SK-N-SH treated with all-trans-retinoic acid at 6 μM for 48 hours (cell line): ENCODE measurements at regions not wholly inside any gene's neighbourhood (a gene's known extent, or its start where the extent isn't known, plus 50 kb on each side); places are given as distances from the start of the nearest gene placed in this dataset.

ENCODE experiments used
- ATAC-seq: fragments of 200-7000 bp; cut with Tn5 transposase; 3 replicates; pipeline ENCODE4 v1.9.1; 2020; ENCODE audit warnings: mild to moderate bottlenecking, moderate library complexity
- ARNTL ChIP-seq: fragments of 450-650 bp; formaldehyde crosslinking; IDR thresholded peaks from 2 replicates; pipeline ENCODE4 v1.5.0; 2020; ENCODE audit warnings: low read depth, mild to moderate bottlenecking, moderate library complexity, borderline replicate concordance
- BACH2 ChIP-seq: fragments of 250-450 bp; sonication (Bioruptor Pico); IDR thresholded peaks from 2 replicates; pipeline ENCODE4 v1.9.0; 2021; ENCODE audit warnings: mild to moderate bottlenecking, borderline replicate concordance
- ESRRG ChIP-seq: fragments of 250-450 bp; sonication (Bioruptor Pico); IDR thresholded peaks from 2 replicates; pipeline ENCODE4 v1.6.1; 2021; ENCODE audit warnings: mild to moderate bottlenecking
- GLIS3 ChIP-seq: fragments of 250-450 bp; sonication (Bioruptor Pico); IDR thresholded peaks from 2 replicates; pipeline ENCODE4 v1.5.0; 2020; ENCODE audit warnings: mild to moderate bottlenecking, moderate library complexity
- ISL1 ChIP-seq: fragments of 250-450 bp; sonication (Bioruptor Pico); IDR thresholded peaks from 2 replicates; pipeline ENCODE4 v2.1.2; 2022; ENCODE audit warnings: mild to moderate bottlenecking, moderate library complexity
- OSR1 ChIP-seq: fragments of 250-450 bp; sonication (Bioruptor Pico); IDR thresholded peaks from 2 replicates; pipeline ENCODE4 v1.8.0; 2022; ENCODE audit warnings: moderate library complexity, mild to moderate bottlenecking, inconsistent platforms
- PPARA ChIP-seq: fragments of 250-450 bp; sonication (Bioruptor Pico); IDR thresholded peaks from 2 replicates; pipeline ENCODE4 v1.5.0; 2020; ENCODE audit warnings: mild to moderate bottlenecking, borderline replicate concordance
- RARB ChIP-seq: fragments of 250-450 bp; sonication (Bioruptor Pico); IDR thresholded peaks from 2 replicates; pipeline ENCODE4 v1.8.0; 2021; ENCODE audit warnings: mild to moderate bottlenecking, moderate library complexity
- SNAI2 ChIP-seq: fragments of 250-450 bp; sonication (Bioruptor Pico); IDR thresholded peaks from 2 replicates; pipeline ENCODE4 v1.5.0; 2020; ENCODE audit warnings: mild to moderate bottlenecking, moderate library complexity
- TCF4 ChIP-seq: fragments of 250-450 bp; sonication (Bioruptor Pico); IDR thresholded peaks from 2 replicates; pipeline ENCODE4 v1.8.0; 2021; ENCODE audit warnings: mild to moderate bottlenecking, moderate library complexity, borderline replicate concordance
- TOX ChIP-seq: fragments of 250-450 bp; sonication (Bioruptor Pico); IDR thresholded peaks from 2 replicates; pipeline ENCODE4 v1.8.0; 2021; ENCODE audit warnings: mild to moderate bottlenecking, moderate library complexity, borderline replicate concordance
- ZC3H10 ChIP-seq: fragments of 250-450 bp; sonication (Bioruptor Pico); IDR thresholded peaks from 2 replicates; pipeline ENCODE4 v1.5.1; 2021; ENCODE audit warnings: mild to moderate bottlenecking, moderate library complexity
- ZFP3 ChIP-seq: fragments of 250-450 bp; sonication (Bioruptor Pico); IDR thresholded peaks from 2 replicates; pipeline ENCODE4 v1.5.0; 2020; ENCODE audit warnings: mild to moderate bottlenecking, moderate library complexity
- ZFP30 ChIP-seq: fragments of 450-650 bp; formaldehyde crosslinking; IDR thresholded peaks from 2 replicates; pipeline ENCODE4 v1.5.0; 2022; ENCODE audit warnings: mild to moderate bottlenecking, moderate library complexity
- ZNF565 ChIP-seq: fragments of 450-650 bp; formaldehyde crosslinking; conservative IDR thresholded peaks from 2 replicates; pipeline ENCODE4 v1.5.0; 2020; ENCODE audit warnings: low read depth, mild to moderate bottlenecking, moderate library complexity
- ZNF70 ChIP-seq: fragments of 450-650 bp; formaldehyde crosslinking; IDR thresholded peaks from 2 replicates; pipeline ENCODE4 v1.5.0; 2020; ENCODE audit warnings: mild to moderate bottlenecking, moderate library complexity
- ZNF8 ChIP-seq: fragments of 450-650 bp; formaldehyde crosslinking; IDR thresholded peaks from 2 replicates; pipeline ENCODE4 v1.5.0; 2020; ENCODE audit warnings: mild to moderate bottlenecking, moderate library complexity
- TF ChIP-seq, protein P1 (sequence below): fragments of 250-450 bp; sonication (Bioruptor Pico); IDR thresholded peaks from 2 replicates; pipeline ENCODE4 v1.5.0; 2020; ENCODE audit warnings: mild to moderate bottlenecking, moderate library complexity
- TF ChIP-seq, protein P2 (sequence below): fragments of 250-450 bp; sonication (Bioruptor Pico); IDR thresholded peaks from 2 replicates; pipeline ENCODE4 v1.5.1; 2020; ENCODE audit warnings: low read depth, mild to moderate bottlenecking, moderate library complexity
- TF ChIP-seq, protein P3 (sequence below): fragments of 250-450 bp; sonication (Bioruptor Pico); IDR thresholded peaks from 2 replicates; pipeline ENCODE4 v1.8.0; 2020; ENCODE audit warnings: mild to moderate bottlenecking, moderate library complexity, borderline replicate concordance
- TF ChIP-seq, protein P4 (sequence below): fragments of 250-450 bp; sonication (Bioruptor Pico); IDR thresholded peaks from 2 replicates; pipeline ENCODE4 v1.8.0; 2021; ENCODE audit warnings: low read depth, mild to moderate bottlenecking, moderate library complexity, borderline replicate concordance

DNA sequence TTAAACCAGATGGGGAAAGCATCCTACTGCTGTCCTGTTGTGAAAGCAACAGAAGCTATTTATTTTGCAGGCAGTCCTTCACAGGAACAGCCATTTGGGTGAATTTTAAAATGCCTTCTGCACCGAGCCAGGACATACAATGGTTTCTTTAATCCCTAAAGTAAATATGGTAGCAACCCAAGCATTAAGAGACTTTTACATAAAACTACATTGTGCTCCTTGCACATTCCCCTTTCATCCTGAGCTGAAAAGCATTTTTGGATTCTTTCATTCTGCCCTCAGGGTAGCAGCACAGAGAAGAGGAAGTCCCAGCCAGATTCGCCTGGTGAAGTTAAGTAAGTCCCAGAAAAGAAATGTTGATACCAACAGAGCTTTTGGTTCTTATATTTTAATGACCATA is 84.0 kb upstream of the FAM3C start (continued):
- TF ChIP-seq, protein P1, sequence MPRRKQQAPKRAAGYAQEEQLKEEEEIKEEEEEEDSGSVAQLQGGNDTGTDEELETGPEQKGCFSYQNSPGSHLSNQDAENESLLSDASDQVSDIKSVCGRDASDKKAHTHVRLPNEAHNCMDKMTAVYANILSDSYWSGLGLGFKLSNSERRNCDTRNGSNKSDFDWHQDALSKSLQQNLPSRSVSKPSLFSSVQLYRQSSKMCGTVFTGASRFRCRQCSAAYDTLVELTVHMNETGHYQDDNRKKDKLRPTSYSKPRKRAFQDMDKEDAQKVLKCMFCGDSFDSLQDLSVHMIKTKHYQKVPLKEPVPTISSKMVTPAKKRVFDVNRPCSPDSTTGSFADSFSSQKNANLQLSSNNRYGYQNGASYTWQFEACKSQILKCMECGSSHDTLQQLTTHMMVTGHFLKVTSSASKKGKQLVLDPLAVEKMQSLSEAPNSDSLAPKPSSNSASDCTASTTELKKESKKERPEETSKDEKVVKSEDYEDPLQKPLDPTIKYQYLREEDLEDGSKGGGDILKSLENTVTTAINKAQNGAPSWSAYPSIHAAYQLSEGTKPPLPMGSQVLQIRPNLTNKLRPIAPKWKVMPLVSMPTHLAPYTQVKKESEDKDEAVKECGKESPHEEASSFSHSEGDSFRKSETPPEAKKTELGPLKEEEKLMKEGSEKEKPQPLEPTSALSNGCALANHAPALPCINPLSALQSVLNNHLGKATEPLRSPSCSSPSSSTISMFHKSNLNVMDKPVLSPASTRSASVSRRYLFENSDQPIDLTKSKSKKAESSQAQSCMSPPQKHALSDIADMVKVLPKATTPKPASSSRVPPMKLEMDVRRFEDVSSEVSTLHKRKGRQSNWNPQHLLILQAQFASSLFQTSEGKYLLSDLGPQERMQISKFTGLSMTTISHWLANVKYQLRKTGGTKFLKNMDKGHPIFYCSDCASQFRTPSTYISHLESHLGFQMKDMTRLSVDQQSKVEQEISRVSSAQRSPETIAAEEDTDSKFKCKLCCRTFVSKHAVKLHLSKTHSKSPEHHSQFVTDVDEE = no peak
- TF ChIP-seq ESRRG (CRISPR knock-in tag) (no peak), OSR1 (CRISPR knock-in tag) (no peak), ISL1 (CRISPR knock-in tag) (no peak), GLIS3 (no peak)
- TF ChIP-seq, protein P2, sequence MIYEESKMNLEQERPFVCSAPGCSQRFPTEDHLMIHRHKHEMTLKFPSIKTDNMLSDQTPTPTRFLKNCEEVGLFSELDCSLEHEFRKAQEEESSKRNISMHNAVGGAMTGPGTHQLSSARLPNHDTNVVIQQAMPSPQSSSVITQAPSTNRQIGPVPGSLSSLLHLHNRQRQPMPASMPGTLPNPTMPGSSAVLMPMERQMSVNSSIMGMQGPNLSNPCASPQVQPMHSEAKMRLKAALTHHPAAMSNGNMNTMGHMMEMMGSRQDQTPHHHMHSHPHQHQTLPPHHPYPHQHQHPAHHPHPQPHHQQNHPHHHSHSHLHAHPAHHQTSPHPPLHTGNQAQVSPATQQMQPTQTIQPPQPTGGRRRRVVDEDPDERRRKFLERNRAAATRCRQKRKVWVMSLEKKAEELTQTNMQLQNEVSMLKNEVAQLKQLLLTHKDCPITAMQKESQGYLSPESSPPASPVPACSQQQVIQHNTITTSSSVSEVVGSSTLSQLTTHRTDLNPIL (CRISPR knock-in tag) = no peak
- TF ChIP-seq, all 23 proteins: peak for 0

DNA sequence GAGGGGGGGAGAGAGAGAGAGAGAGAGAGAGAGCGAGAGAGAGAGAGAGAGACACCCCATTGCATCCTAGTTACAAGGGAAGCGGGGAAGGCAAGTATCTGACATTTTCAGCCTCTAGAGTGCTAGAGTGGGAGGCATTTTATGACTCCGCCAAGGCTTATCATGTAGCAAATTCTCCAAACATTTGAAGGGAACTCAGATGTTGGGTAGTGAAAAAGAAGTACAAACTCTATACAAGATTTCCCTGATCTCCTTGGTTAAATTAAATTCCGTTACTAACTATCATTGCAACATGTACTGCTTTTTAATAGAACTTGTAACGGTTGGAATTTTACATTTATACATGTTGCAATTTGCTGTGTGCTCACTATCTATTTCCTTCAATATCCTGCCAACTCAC is 83.4 kb upstream of the FAM3C start:
- ATAC-seq = no peak
- TF ChIP-seq ARNTL = no peak
- TF ChIP-seq GLIS3 = no peak
- no peak for TF ChIP-seq ZNF565 (CRISPR knock-in tag)
- TF ChIP-seq, protein P3, sequence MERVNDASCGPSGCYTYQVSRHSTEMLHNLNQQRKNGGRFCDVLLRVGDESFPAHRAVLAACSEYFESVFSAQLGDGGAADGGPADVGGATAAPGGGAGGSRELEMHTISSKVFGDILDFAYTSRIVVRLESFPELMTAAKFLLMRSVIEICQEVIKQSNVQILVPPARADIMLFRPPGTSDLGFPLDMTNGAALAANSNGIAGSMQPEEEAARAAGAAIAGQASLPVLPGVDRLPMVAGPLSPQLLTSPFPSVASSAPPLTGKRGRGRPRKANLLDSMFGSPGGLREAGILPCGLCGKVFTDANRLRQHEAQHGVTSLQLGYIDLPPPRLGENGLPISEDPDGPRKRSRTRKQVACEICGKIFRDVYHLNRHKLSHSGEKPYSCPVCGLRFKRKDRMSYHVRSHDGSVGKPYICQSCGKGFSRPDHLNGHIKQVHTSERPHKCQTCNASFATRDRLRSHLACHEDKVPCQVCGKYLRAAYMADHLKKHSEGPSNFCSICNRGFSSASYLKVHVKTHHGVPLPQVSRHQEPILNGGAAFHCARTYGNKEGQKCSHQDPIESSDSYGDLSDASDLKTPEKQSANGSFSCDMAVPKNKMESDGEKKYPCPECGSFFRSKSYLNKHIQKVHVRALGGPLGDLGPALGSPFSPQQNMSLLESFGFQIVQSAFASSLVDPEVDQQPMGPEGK (CRISPR knock-in tag) = no peak
- TF ChIP-seq ZNF70 (CRISPR knock-in tag) = no peak
- TF ChIP-seq RARB (CRISPR knock-in tag) = no peak
- TF ChIP-seq, protein P4, sequence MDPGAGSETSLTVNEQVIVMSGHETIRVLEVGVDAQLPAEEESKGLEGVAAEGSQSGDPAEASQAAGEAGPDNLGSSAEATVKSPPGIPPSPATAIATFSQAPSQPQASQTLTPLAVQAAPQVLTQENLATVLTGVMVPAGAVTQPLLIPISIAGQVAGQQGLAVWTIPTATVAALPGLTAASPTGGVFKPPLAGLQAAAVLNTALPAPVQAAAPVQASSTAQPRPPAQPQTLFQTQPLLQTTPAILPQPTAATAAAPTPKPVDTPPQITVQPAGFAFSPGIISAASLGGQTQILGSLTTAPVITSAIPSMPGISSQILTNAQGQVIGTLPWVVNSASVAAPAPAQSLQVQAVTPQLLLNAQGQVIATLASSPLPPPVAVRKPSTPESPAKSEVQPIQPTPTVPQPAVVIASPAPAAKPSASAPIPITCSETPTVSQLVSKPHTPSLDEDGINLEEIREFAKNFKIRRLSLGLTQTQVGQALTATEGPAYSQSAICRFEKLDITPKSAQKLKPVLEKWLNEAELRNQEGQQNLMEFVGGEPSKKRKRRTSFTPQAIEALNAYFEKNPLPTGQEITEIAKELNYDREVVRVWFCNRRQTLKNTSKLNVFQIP (CRISPR knock-in tag) = no peak
- TF ChIP-seq, protein P2 (CRISPR knock-in tag) = no peak
- no peak for TF ChIP-seq BACH2
- TF ChIP-seq SNAI2 (CRISPR knock-in tag) = no peak
- no peak for TF ChIP-seq ESRRG (CRISPR knock-in tag)
- TF ChIP-seq TCF4 (CRISPR knock-in tag) = no peak
- TF ChIP-seq PPARA = no peak
- no peak for TF ChIP-seq ZFP3 (CRISPR knock-in tag)

DNA sequence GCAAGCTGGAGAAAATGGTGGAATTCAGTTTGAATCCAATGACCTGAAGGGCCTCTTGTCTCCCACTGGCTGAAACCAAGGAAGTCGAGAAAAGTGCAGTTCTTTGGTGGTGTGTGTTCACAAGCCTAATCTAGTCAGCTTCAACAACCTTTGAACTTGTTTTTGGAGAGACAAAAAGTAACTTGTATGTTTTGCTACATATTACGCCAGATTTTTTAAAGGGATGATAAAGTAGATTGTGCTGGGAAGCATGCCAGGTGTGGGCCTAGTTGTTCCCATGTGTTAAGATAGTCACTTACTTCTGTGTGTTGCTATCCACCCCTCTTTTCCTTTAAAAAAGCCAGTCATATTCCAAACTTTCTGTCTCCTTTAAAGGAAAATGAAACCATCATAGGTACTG is 79.7 kb upstream of the FAM3C start:
- TF ChIP-seq ZNF70 (CRISPR knock-in tag) (no peak), TOX (CRISPR knock-in tag) (no peak), ZC3H10 (CRISPR knock-in tag) (no peak), ISL1 (CRISPR knock-in tag) (no peak), ARNTL (no peak), RARB (CRISPR knock-in tag) (no peak), GLIS3 (no peak), SNAI2 (CRISPR knock-in tag) (no peak), PPARA (no peak), ZFP3 (CRISPR knock-in tag) (no peak), ZNF565 (CRISPR knock-in tag) (no peak), OSR1 (CRISPR knock-in tag) (no peak), ZNF8 (CRISPR knock-in tag) (no peak), ZFP30 (CRISPR knock-in tag) (no peak), BACH2 (no peak)
- TF ChIP-seq, protein P1 = no peak
- TF ChIP-seq, protein P3 (CRISPR knock-in tag) = no peak
- TF ChIP-seq, protein P2 (CRISPR knock-in tag) = no peak
- TF ChIP-seq, all 23 proteins: peak for 0
- no peak for ATAC-seq
